HCT116 (cell line): ENCODE measurements at regions not wholly inside any gene's neighbourhood (a gene's known extent, or its start where the extent isn't known, plus 50 kb on each side); places are given as distances from the start of the nearest gene placed in this dataset.

ENCODE experiments used
- ATF3 ChIP-seq: IDR thresholded peaks from 2 replicates; pipeline ENCODE4 v1.6.1; 2012
- CEBPB ChIP-seq: IDR thresholded peaks from 2 replicates; pipeline ENCODE4 v1.6.1; 2012; ENCODE audit warnings: low read depth
- CTCF ChIP-seq, 3 experiments: fragments of 200-600 bp in 1 of 3; sonication (generic) in 1 of 3; IDR thresholded peaks in 2 of 3; conservative IDR thresholded peaks in 1 of 3; 2 replicates each; pipeline ENCODE4 v1.5.1; 2012 to 2017; ENCODE audit warnings: low read depth in 2 of 3, low read length in 2 of 3, antibody characterized with exemption in 1 of 3, borderline replicate concordance in 1 of 3, control low read depth in 1 of 3, mild to moderate bottlenecking in 1 of 3, mixed read lengths in 1 of 3, mixed run types in 1 of 3, moderate library complexity in 1 of 3; ENCODE audit not compliant: insufficient read depth in 1 of 3
- EZH2 ChIP-seq: fragments of 200-600 bp; sonication (generic); IDR thresholded peaks from 2 replicates; pipeline ENCODE4 v1.6.1; 2017; ENCODE audit warnings: antibody characterized with exemption, mixed run types
- EZH2phosphoT487 ChIP-seq: fragments of 200-600 bp; IDR thresholded peaks from 2 replicates; pipeline ENCODE4 v1.6.1; 2018; ENCODE audit warnings: antibody characterized with exemption, borderline replicate concordance
- FOSL1 ChIP-seq: IDR thresholded peaks from 2 replicates; pipeline ENCODE4 v1.6.1; 2012; ENCODE audit warnings: low read depth
- JUND ChIP-seq: IDR thresholded peaks from 2 replicates; pipeline ENCODE4 v1.6.1; 2012
- POLR2A ChIP-seq: IDR thresholded peaks from 2 replicates; pipeline ENCODE4 v1.7.0; 2011; ENCODE audit warnings: borderline replicate concordance; ENCODE audit not compliant: insufficient read depth, insufficient read length; ENCODE audit errors: extremely low read depth
- POLR2AphosphoS5 ChIP-seq: IDR thresholded peaks from 2 replicates; pipeline ENCODE4 v1.6.1; 2011; ENCODE audit warnings: mild to moderate bottlenecking, low read depth, low read length, moderate library complexity
- RAD21 ChIP-seq: IDR thresholded peaks from 2 replicates; pipeline ENCODE4 v1.6.1; 2012; ENCODE audit warnings: low read depth, mild to moderate bottlenecking
- SP1 ChIP-seq: IDR thresholded peaks from 2 replicates; pipeline ENCODE4 v1.6.1; 2012; ENCODE audit warnings: low read depth
- TF ChIP-seq, protein P1 (sequence below): IDR thresholded peaks from 2 replicates; pipeline ENCODE4 v1.6.1; 2012

DNA sequence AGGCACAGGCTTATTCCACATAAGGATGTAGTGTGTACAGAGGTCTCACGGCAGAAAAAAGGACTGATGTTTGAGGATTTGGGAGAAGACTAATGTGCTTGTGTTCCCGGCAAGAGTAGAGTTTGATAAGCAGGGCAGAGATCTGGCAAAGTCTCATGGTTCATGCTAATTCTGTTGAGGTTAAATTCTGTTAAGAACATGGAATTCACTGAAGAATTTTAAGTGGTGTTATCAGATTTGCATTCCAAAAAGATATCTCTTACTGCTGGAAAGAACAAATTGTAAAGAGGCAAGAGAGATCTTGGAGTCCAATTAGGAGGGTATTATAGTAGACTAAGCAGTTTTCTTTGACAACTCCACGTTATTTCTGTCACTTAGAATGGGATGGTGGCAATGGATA lies 348.3 kb downstream of the TDRD3 start:
- TF ChIP-seq POLR2AphosphoS5 (no peak), CTCF (IDR thresholded peaks at IDR 0.05 in 2 of 3, conservative IDR thresholded peaks at IDR 0.05 in 1 of 3; ENCODE audit: borderline replicate concordance in 1 of 3, insufficient read depth in 1 of 3, low read depth in 2 of 3, low read length in 2 of 3) (no peak), CEBPB (no peak), SP1 (no peak), FOSL1 (no peak), JUND (no peak), RAD21 (no peak), POLR2A (no peak), EZH2phosphoT487 (no peak), EZH2 (no peak), ATF3 (no peak)
- TF ChIP-seq, protein P1, sequence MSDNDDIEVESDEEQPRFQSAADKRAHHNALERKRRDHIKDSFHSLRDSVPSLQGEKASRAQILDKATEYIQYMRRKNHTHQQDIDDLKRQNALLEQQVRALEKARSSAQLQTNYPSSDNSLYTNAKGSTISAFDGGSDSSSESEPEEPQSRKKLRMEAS = no peak
